ENCODE measurements at regions not wholly inside any gene's neighbourhood (a gene's known extent, or its start where the extent isn't known, plus 50 kb on each side); places are given as distances from the start of the nearest gene placed in this dataset.

- no peaks in the 10 kb centered on the region for H3K36me3 Mint-ChIP-seq (ENCODE audit: unreplicated experiment)
- no peak overlapping the region for H3K4me3 Mint-ChIP-seq (ENCODE audit: unreplicated experiment)
- H3K4me1 Mint-ChIP-seq (ENCODE audit: unreplicated experiment), result peaks cover 33% of the 10 kb centered on the region
- TF ChIP-seq CTCF (IDR thresholded peaks at IDR 0.05), result no peak
- no peak overlapping the region for H3K27ac Mint-ChIP-seq (ENCODE audit: unreplicated experiment)
- peaks cover 2% of the 10 kb centered on the region for H3K27me3 Mint-ChIP-seq (ENCODE audit: unreplicated experiment)
- DNase-seq (ENCODE audit: extremely low spot score, unreplicated experiment), result no peak
- H3K9me3 Mint-ChIP-seq (ENCODE audit: unreplicated experiment), result no peaks in the 10 kb centered on the region
Observed at GRCh38 chr14:51518711-51519110, 133.0 kb upstream of the FRMD6 start.

- no peak overlapping the region for H3K4me3 Mint-ChIP-seq (ENCODE audit: unreplicated experiment)
- no peak for TF ChIP-seq CTCF (IDR thresholded peaks at IDR 0.05)
- no peaks in the 10 kb centered on the region for H3K36me3 Mint-ChIP-seq (ENCODE audit: unreplicated experiment)
- H3K4me1 Mint-ChIP-seq (ENCODE audit: unreplicated experiment), result peaks cover 32% of the 10 kb centered on the region
- peaks cover 2% of the 10 kb centered on the region for H3K27me3 Mint-ChIP-seq (ENCODE audit: unreplicated experiment)
- no peak for DNase-seq (ENCODE audit: extremely low spot score, unreplicated experiment)
- H3K9me3 Mint-ChIP-seq (ENCODE audit: unreplicated experiment), result no peaks in the 10 kb centered on the region
- no peak overlapping the region for H3K27ac Mint-ChIP-seq (ENCODE audit: unreplicated experiment)
Observed at GRCh38 chr14:51520087-51520486, 131.6 kb upstream of the FRMD6 start.

- Mint-ChIP-seq H3K4me1 (ENCODE audit: unreplicated experiment) (peaks cover 34% of the 10 kb centered on the region), H3K36me3 (ENCODE audit: unreplicated experiment) (no peaks in the 10 kb centered on the region), H3K27ac (ENCODE audit: unreplicated experiment) (peak overlapping the region; percentile 48), H3K27me3 (ENCODE audit: unreplicated experiment) (peaks cover 2% of the 10 kb centered on the region), H3K4me3 (ENCODE audit: unreplicated experiment) (no peak overlapping the region), H3K9me3 (ENCODE audit: unreplicated experiment) (no peaks in the 10 kb centered on the region)
- no peak for DNase-seq (ENCODE audit: extremely low spot score, unreplicated experiment)
- no peak for TF ChIP-seq CTCF (IDR thresholded peaks at IDR 0.05)
Observed at GRCh38 chr14:51521764-51522163, 129.9 kb upstream of the FRMD6 start.

GRCh38 chr14:51523243-51523642 lies 128.5 kb upstream of the FRMD6 start:
- Mint-ChIP-seq H3K27me3 (ENCODE audit: unreplicated experiment) (no peaks in the 10 kb centered on the region), H3K4me3 (ENCODE audit: unreplicated experiment) (no peak overlapping the region), H3K27ac (ENCODE audit: unreplicated experiment) (no peak overlapping the region), H3K36me3 (ENCODE audit: unreplicated experiment) (no peaks in the 10 kb centered on the region), H3K4me1 (ENCODE audit: unreplicated experiment) (peaks cover 39% of the 10 kb centered on the region), H3K9me3 (ENCODE audit: unreplicated experiment) (no peaks in the 10 kb centered on the region)
- TF ChIP-seq CTCF (IDR thresholded peaks at IDR 0.05), result no peak
- no peak for DNase-seq (ENCODE audit: extremely low spot score, unreplicated experiment)

GRCh38 chr14:51525739-51526138 lies 126.0 kb upstream of the FRMD6 start:
- H3K27me3 Mint-ChIP-seq (ENCODE audit: unreplicated experiment), result no peaks in the 10 kb centered on the region
- no peak overlapping the region for H3K27ac Mint-ChIP-seq (ENCODE audit: unreplicated experiment)
- peaks cover 32% of the 10 kb centered on the region for H3K4me1 Mint-ChIP-seq (ENCODE audit: unreplicated experiment)
- no peaks in the 10 kb centered on the region for H3K9me3 Mint-ChIP-seq (ENCODE audit: unreplicated experiment)
- no peak for DNase-seq (ENCODE audit: extremely low spot score, unreplicated experiment)
- TF ChIP-seq CTCF (IDR thresholded peaks at IDR 0.05), result no peak
- H3K4me3 Mint-ChIP-seq (ENCODE audit: unreplicated experiment), result no peak overlapping the region
- H3K36me3 Mint-ChIP-seq (ENCODE audit: unreplicated experiment), result no peaks in the 10 kb centered on the region

All from osteocyte (in vitro differentiated cells).